NB4 (cell line): ENCODE measurements at regions not wholly inside any gene's neighbourhood (a gene's known extent, or its start where the extent isn't known, plus 50 kb on each side); places are given as distances from the start of the nearest gene placed in this dataset.
"Not testable (repeated sequence)": the region's sequence is repeated elsewhere in the genome, so short reads cannot be mapped to it uniquely, and the experiment has no call there.

Experiments used
- DNase-seq: peaks from one replicate; pipeline ENCODE4 v3.0.0; 2010; ENCODE audit warnings: low read depth
- H3K4me3 ChIP-seq: one replicate; pipeline ENCODE4 v1.5.1; 2011; ENCODE audit warnings: mild to moderate bottlenecking, low read depth, low read length, moderate library complexity
- MYC ChIP-seq: IDR thresholded peaks from 2 replicates; pipeline ENCODE4 v1.6.1; 2011; ENCODE audit warnings: low read depth, low read length
- POLR2A ChIP-seq: IDR thresholded peaks from 2 replicates; pipeline ENCODE4 v1.6.1; 2011; ENCODE audit warnings: mild to moderate bottlenecking; ENCODE audit not compliant: insufficient read length; ENCODE audit errors: extremely low read depth
- TF ChIP-seq, protein P1 (sequence below): IDR thresholded peaks from 2 replicates; pipeline ENCODE4 v1.6.1; 2011; ENCODE audit warnings: low read depth, low read length
- TF ChIP-seq, protein P2 (sequence below): IDR thresholded peaks from one replicate; pipeline ENCODE4 v1.5.1; 2012; ENCODE audit warnings: low read depth, low read length

GRCh38 chr5:173676375-173676774 is 59.9 kb upstream of the BOD1 start:
- DNase-seq, result no peak
- TF ChIP-seq, protein P1, sequence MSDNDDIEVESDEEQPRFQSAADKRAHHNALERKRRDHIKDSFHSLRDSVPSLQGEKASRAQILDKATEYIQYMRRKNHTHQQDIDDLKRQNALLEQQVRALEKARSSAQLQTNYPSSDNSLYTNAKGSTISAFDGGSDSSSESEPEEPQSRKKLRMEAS, result no peak
- TF ChIP-seq, protein P2, sequence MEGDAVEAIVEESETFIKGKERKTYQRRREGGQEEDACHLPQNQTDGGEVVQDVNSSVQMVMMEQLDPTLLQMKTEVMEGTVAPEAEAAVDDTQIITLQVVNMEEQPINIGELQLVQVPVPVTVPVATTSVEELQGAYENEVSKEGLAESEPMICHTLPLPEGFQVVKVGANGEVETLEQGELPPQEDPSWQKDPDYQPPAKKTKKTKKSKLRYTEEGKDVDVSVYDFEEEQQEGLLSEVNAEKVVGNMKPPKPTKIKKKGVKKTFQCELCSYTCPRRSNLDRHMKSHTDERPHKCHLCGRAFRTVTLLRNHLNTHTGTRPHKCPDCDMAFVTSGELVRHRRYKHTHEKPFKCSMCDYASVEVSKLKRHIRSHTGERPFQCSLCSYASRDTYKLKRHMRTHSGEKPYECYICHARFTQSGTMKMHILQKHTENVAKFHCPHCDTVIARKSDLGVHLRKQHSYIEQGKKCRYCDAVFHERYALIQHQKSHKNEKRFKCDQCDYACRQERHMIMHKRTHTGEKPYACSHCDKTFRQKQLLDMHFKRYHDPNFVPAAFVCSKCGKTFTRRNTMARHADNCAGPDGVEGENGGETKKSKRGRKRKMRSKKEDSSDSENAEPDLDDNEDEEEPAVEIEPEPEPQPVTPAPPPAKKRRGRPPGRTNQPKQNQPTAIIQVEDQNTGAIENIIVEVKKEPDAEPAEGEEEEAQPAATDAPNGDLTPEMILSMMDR, result no peak
- TF ChIP-seq MYC (no peak), POLR2A (no peak)

DNA sequence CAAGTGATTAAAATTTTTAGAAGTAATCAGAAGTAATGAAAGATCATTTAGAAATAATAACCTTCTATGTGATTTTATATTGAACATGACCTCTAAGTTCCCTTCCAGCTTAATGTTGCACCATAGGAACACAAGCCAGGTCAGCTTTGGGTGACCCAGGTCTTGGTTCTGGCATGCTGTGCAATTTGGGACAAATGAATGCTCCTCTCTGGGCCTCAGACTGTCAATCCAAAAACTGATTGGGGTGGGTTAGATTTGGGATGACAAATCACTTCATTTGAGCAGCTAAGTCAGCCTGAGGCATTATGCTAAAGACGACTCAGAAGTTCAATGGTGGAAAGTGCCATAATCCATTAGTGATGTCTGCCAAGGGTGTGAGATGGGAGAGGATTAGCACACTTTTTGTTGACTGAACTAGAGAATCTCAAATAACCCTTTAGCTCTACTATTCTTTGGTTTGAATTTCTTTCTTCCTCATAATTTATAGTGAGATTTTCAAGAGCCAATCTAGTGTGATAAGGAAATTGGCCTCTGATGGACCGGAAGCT is 60.7 kb upstream of the BOD1 start:
- DNase-seq, result no peak
- TF ChIP-seq, protein P1, result no peak
- TF ChIP-seq, protein P2, result no peak
- no peak for TF ChIP-seq POLR2A
- no peak for TF ChIP-seq MYC

More at GRCh38 chr5:173676375-173676774, 59.9 kb upstream of the BOD1 start:
- H3K4me3 ChIP-seq, result no peak overlapping the region

DNA sequence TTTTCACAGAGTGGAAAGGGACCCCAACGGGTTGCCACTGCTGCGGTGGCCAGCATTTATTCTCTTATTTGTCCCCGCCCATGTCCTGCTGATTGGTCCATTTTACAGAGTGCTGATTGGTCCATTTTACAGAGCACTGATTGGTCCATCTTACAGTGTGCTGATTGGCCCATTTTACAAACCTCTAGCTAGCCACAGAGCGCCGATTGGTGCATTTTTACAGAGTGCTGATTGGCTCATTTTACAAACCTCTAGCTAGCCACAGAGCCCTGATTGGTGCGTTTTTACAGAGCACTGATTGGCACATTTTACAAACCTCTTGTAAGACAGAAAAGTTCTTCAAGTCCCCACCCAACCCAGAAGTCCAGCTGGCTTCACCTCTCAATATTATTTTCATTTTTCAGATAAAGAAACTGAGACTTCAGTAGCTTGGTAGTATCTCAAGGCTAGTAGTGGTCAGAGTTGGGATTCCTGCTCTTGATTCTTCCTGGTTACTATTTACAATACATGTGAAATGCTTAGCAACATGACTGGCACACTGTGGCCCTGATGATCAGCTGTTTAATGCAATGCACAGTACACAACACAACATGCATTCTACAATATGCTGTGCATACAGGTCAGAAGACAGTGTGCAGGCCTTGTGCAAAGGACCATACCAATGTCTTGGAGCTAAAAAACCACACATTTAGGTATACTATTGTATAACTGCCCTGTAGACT is 63.6 kb upstream of the BOD1 start:
- H3K4me3 ChIP-seq, result no peak overlapping the region
- TF ChIP-seq, protein P1, result no peak
- no peak for TF ChIP-seq POLR2A
- TF ChIP-seq, protein P2, result no peak
- no peak for TF ChIP-seq MYC

More for the DNA sequence above, 60.7 kb upstream of the BOD1 start:
- no peak overlapping the region for H3K4me3 ChIP-seq

DNA sequence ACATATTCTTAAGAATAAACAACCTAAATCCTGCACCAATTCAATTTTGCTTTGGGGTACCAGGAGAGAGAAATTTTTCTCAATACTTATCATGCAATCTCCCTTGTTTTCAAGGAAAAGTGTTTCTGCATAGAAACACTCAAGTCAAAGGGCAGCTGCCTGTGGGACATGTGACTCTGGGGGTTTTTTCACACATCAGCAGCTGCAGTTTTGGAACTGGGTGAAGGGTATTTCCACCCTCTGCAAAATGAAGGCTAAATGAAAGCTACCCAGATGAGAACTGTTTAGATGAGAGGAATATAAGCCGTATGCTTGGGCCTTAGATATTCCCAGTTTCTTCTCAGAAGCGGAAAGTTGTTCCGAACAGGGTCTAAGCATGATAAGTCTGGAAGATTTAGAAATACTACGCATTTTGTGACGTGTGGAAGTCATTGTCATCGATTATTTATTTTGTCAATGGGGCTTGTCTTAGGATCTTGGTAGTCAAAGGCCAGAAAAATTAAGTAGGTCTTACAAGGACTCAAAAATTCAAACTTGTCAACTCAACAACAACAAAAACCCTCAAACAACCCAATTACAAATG is 64.3 kb upstream of the BOD1 start:
- no peak for DNase-seq
- H3K4me3 ChIP-seq, result no peak overlapping the region
- TF ChIP-seq MYC (no peak), POLR2A (no peak)
- TF ChIP-seq, protein P1, result no peak
- TF ChIP-seq, protein P2, result no peak

More for the DNA sequence above, 63.6 kb upstream of the BOD1 start:
- no peak for DNase-seq

GRCh38 chr5:173682313-173682712 is 65.9 kb upstream of the BOD1 start:
- no peak for DNase-seq
- H3K4me3 ChIP-seq, result no peak overlapping the region
- TF ChIP-seq MYC (no peak), POLR2A (no peak)
- TF ChIP-seq, protein P1, result no peak
- TF ChIP-seq, protein P2, result no peak

DNA sequence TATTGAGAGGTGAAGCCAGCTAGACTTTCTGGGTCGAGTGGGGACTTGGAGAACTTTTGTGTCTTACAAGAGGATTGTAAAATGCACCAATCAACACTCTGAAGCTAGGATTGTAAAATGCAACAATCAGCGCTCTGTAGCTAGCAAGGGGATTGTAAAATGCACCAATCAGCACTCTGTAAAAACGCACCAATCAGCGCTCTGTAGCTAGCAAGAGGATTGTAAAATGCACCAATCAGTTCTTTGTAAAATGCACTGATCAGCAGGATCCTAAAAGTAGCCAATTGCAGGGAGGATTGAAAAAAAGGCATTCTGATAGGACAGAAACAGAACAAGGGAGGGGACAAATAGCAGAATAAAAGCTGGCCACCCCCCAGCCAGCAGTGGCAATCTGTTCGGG is 68.1 kb upstream of the BOD1 start:
- H3K4me3 ChIP-seq, DNase-seq: not testable (repeated sequence)
